GM18498 (cell line): ENCODE measurements at regions not wholly inside any gene's neighbourhood (a gene's known extent, or its start where the extent isn't known, plus 50 kb on each side); places are given as distances from the start of the nearest gene placed in this dataset.
"Not testable (repeated sequence)": the region's sequence is repeated elsewhere in the genome, so short reads cannot be mapped to it uniquely, and the experiment has no call there.

Source experiments
- ATAC-seq: cut with Tn5 transposase; IDR thresholded peaks from one replicate; pipeline ENCODE4 v1.9.1; 2021; ENCODE audit warnings: mild to moderate bottlenecking, moderate library complexity; ENCODE audit not compliant: unreplicated experiment

- ATAC-seq: no peak
These were observed 98.9 kb upstream of the WAC start for GRCh38 chr10:28434063-28434462.

DNA sequence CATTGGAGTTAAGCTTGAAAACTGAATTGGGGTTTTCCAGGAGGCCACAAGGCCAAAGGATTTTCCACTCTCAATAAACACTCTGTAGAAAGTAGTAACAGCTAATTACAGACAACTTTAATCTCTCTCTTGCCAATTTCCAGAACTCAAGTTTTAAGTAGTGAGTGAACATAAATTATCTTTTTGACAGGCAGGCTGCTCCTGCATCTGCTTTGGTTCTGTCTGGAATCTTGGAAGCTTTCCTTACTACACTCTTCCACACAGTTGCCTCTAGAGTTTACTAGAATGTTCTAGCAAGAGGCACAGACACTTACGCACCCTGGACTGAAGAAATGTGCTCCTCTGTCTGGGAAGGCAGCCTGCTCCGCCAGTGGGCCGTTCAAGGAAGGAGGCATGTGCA, 90.5 kb upstream of the WAC start:
- ATAC-seq: no peak

GRCh38 chr10:28444031-28444430, 88.9 kb upstream of the WAC start:
- ATAC-seq: no peak

DNA sequence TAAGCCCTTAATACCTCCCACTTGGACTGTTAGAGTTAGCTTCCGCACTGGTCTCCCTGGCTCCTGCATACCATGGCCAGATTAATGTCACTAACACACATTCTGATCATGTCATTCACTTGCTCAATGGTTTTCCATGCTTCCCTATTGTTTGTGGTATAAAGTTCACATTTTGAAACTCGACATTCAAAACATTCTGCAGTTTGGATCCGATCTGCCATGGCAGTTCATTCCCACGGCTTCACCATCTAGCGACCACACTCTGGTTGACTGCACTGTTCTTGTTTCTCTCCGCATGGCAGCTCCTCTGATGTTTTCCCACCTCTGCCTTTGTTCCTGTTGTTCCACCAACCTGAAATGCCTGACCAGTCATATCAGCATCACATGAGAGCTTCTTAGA, 87.4 kb upstream of the WAC start:
- ATAC-seq: no peak

- no peak for ATAC-seq
These were observed 83.5 kb upstream of the WAC start for GRCh38 chr10:28449382-28449781.

- ATAC-seq: no peak
These were observed 83.0 kb upstream of the WAC start for GRCh38 chr10:28449926-28450325.

- ATAC-seq: no peak
These were observed 79.0 kb upstream of the WAC start for GRCh38 chr10:28453926-28454325.

DNA sequence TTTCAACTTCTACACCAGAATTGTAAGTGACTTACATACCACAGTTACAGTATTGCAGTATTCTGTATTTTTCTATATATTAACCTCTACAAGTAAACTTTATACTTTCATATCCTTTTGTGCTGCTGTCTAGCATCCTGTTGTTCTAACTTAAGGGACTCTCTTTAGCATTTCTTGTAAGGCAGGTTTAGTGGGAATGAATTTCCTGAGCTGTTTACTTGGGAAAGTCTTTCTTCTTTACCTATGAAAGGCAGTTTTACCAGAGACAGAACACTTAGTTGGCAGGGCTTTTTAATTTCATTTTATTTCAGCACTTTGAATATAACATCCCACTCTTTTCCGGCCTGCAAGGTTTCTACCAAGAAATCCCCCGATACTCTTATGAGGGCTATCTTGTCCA, 75.8 kb upstream of the WAC start:
- no peak for ATAC-seq

GRCh38 chr10:28457873-28458272, 75.0 kb upstream of the WAC start:
- not testable (repeated sequence) for ATAC-seq

- no peak for ATAC-seq
These were observed 73.3 kb upstream of the WAC start for GRCh38 chr10:28459453-28460144.

DNA sequence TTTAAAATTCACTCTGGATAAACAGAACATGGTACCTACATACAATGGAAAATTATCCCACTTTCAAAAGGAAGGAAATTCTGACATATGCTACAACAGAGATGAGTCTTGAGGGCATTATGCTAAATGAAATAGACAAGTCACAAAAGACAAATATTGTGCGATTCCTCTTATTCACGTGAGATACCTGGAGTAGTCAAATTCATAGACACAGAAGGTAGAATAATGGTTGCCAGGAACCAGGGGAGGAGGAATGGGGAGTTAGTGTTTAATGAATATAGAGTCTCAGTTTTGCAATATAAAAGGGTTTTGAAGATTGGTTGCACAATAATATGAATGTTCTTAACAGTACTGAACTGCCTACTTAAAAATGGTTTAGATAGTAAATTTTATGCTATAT, 69.8 kb upstream of the WAC start:
- no peak for ATAC-seq

DNA sequence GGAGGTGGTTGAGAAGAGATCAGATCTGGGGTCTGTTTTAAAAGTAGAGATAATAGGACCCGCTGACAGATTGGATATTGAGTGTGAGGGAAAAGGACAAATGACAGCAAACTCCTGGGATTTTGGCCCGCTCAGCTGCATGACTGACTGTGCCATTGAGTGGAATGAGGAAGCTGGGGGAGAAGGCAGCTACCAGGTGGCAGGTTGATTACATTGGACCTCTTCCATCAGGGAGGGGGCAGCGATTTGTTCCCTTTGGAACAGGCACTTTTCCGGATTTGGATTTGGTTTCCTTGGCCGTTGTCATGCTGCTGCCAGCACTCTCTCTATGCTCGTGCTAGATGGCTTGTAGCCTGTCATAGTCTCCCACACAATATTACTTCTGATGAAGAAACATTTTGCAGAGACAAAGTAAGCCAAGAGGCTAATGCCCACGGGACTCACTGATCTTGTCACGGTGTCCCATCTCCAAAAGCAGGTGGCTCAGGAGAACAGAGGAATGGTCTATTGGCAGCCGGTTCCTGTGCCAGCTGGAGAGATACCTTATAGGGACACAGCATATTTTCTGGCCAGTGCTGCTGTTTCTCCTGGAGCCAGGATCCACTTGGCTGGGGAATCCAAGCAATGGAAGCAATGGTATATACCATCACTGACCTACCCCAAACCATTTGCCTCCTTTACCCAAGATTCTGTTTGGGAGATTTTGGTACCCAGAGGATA, 69.1 kb upstream of the WAC start:
- no peak for ATAC-seq

DNA sequence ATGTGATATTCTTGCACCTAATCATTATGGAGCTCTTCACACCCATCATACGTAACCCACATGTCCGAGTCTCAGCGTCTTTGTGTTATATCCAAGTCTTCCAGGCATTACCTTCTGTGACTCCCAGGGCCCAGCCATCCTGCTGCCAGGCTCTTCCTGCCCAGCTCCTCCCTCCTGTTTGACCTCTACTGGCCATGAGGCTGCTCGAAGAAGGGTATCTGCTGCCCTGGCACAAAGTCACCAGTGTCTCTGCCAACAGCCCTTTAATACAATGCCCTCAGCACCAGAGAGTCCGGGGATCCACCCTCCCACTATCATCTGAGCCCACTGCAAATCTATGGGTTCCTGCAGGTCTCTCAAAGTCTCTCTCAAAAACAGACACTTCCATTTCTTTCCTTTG, 65.3 kb upstream of the WAC start:
- ATAC-seq: no peak

DNA sequence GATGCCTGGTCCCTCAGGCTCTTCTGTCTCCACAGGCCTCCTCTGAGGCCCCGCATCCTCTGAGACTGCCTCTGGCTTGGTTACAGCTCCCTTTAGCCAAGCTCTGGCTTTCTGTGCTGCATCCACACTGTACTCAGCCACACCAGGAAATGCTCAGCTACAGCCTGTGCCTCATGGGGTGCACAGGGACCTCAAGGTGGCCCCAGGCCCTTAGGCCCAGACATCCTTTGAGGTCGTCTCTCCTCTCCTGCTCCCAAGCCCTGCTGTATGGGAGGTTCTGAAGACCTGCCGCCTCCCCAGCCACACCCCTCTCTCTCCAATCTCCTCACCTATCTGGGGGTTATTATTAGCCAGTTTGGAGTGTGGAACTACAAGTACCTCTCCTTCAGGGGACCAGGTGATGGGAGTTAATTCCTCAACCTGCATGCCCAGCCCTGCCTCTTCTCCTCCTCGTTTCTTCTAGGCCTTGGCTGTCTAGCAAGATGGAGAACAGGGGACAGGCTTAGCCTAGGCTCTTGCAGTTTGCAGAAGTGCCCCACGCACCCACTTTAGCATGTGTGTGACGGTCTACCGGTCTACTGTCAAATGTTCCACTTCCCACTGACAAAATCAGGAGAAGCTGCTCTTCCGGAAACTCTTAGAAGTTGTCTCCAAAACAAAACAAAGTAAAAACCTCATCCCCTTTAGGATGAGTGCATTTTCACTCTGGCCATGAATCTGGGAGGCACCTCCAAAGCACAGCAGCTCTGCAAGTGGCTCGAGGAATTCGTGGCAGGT, 64.0 kb upstream of the WAC start:
- ATAC-seq: no peak

GRCh38 chr10:28470873-28471651, 61.9 kb upstream of the WAC start:
- ATAC-seq: no peak

DNA sequence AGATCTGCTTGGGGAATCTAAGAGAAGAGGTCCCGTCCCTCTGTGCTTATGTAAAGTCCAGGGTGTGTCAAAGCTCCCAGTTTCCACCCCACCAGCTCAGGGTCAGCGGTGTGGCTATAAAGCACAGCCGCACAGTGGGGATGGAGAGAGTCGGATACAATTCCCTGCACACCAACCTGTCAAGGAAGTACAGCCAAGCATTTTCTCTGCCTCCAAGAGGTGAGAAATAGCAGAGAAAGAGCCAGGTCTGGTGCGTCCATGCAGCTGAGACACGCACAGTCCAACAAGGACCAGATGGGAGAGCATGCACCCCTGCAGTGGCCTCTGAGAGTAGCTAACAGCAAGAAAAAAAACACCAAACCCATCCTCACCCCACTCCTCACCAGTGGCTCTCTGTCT, 61.3 kb upstream of the WAC start:
- ATAC-seq: no peak

DNA sequence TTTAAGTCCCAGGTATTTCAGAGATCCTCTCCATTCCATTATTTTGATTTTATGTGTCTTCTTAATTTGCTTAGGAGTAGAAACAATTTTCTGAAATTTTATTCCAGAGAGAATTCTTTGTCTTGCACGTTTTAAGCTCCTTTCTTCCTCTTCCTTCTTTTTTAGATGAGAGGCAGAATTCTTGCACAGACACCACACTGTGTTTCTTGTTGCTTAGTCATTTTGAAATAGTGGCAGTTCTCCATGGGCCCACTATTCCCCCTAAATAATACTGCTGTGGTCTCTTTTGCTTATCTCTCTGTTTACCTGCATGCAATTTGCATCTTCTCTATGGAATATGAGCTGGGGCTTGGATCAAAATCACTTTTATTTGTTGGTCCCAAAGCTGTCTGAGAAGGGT, 54.3 kb upstream of the WAC start:
- ATAC-seq: no peak

DNA sequence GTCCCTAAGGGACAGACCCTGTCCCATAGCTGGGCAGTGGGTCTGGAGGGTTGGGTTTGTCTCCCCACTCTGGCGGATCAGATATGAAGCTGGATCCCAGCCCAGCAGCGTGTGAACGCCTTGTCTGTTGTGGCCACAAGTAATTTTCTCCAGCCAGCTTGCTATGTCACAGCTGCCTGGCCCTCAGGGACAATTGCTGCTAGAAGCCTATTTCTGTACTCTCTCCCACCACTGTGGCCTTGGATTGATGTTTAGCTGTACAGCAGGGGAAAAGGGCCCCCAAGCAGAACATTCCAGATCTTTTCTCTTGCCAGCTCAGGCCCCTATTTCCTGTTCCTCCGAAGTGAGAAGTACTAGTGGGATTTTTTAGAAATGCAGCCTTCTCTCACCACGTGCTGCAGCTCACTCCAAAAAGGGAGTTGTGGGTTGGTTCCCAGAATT, 53.5 kb upstream of the WAC start:
- no peak for ATAC-seq

DNA sequence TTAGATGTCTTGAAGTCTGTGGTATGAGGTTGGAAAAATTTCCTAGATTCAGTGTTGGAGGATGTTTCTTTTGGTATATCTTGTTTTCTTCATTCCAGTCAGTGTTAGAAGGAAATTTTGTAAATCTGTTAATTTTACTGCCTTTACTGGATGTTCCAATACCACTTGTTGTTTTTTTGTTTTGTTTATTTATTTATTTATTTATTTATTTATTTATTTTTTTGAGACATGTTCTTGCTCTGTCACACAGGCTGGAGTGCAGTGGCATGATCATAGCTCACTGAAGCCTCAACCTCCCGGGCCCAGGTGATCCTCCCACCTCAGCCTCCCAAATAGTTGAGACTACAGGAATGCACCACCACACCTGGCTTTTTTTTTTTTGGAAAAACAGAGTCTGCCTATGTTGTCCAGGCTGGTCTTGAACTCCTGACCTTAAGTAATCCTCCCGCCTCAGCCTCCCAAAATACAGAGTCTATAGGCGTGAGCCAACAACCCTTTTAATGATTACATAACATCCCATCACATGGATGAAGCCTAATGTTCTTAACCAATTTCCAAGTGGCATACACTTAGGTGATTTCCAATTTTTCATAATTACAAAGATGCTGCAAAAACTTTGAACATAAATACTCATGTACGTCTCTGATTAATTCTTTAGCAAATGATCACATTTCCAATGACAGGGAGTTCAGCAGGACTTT, 52.8 kb upstream of the WAC start:
- ATAC-seq: no peak

GRCh38 chr10:28480628-28480965, 52.3 kb upstream of the WAC start:
- no peak for ATAC-seq

- ATAC-seq: not testable (repeated sequence)
These were observed 51.6 kb upstream of the WAC start for GRCh38 chr10:28481346-28481745.
